H9 (cell line): ENCODE measurements at regions not wholly inside any gene's neighbourhood (a gene's known extent, or its start where the extent isn't known, plus 50 kb on each side); places are given as distances from the start of the nearest gene placed in this dataset.

Experiments used
- DNase-seq: peaks from one replicate; pipeline ENCODE4 v3.0.0-alpha.2; 2017
- H2AFZ ChIP-seq: one replicate; pipeline ENCODE4 v1.6.1; 2013; ENCODE audit warnings: mild to moderate bottlenecking, low read length, control low read depth, moderate library complexity
- H2AK5ac ChIP-seq: 2 replicates; pipeline ENCODE4 v1.6.1; 2013; ENCODE audit warnings: low read length, control low read depth, mixed read lengths; ENCODE audit not compliant: insufficient read length
- H2BK120ac ChIP-seq: one replicate; pipeline ENCODE4 v1.6.1; 2013; ENCODE audit warnings: low read depth, mild to moderate bottlenecking, low read length, control low read depth, inconsistent platforms; ENCODE audit not compliant: poor library complexity, severe bottlenecking
- H2BK12ac ChIP-seq: 2 replicates; pipeline ENCODE4 v1.6.1; 2013; ENCODE audit warnings: low read length, control low read depth, mixed read lengths, low read depth; ENCODE audit not compliant: insufficient read length
- H2BK15ac ChIP-seq: 2 replicates; pipeline ENCODE4 v1.6.1; 2013; ENCODE audit warnings: low read depth, low read length, control low read depth
- H2BK20ac ChIP-seq: one replicate; pipeline ENCODE4 v1.6.1; 2013; ENCODE audit warnings: low read depth, mild to moderate bottlenecking, low read length, control low read depth, inconsistent platforms; ENCODE audit not compliant: poor library complexity, severe bottlenecking
- H2BK5ac ChIP-seq: 2 replicates; pipeline ENCODE4 v1.6.1; 2013; ENCODE audit warnings: low read length, control low read depth, mixed read lengths; ENCODE audit not compliant: insufficient read length
- H3K14ac ChIP-seq: 2 replicates; pipeline ENCODE4 v1.6.1; 2013; ENCODE audit warnings: low read length, control low read depth; ENCODE audit not compliant: insufficient read depth
- H3K18ac ChIP-seq: 2 replicates; pipeline ENCODE4 v1.6.1; 2013; ENCODE audit warnings: low read depth, mild to moderate bottlenecking, mixed read lengths, low read length, control low read depth; ENCODE audit not compliant: insufficient read length
- H3K23ac ChIP-seq: 2 replicates; pipeline ENCODE4 v1.6.1; 2013; ENCODE audit warnings: low read length, control low read depth, mixed read lengths, low read depth; ENCODE audit not compliant: insufficient read length
- H3K23me2 ChIP-seq: 2 replicates; pipeline ENCODE4 v1.6.1; 2013; ENCODE audit warnings: low read depth, mild to moderate bottlenecking, mixed read lengths, low read length, control low read depth; ENCODE audit not compliant: insufficient read length, poor library complexity, severe bottlenecking
- H3K27ac ChIP-seq: 2 replicates; pipeline ENCODE4 v1.5.1; 2013; ENCODE audit warnings: low read length, control low read depth, mixed read lengths, low read depth; ENCODE audit not compliant: insufficient read length
- H3K27me3 ChIP-seq: 2 replicates; pipeline ENCODE4 v1.6.1; 2013; ENCODE audit warnings: low read length, control low read depth, inconsistent platforms; ENCODE audit not compliant: insufficient read depth
- H3K4ac ChIP-seq: 2 replicates; pipeline ENCODE4 v1.6.1; 2013; ENCODE audit warnings: low read depth, mild to moderate bottlenecking, control low read depth, inconsistent platforms, low read length, moderate library complexity
- H3K4me1 ChIP-seq: 2 replicates; pipeline ENCODE4 v1.6.1; 2013; ENCODE audit warnings: low read length, control low read depth, inconsistent platforms; ENCODE audit not compliant: insufficient read depth
- H3K4me2 ChIP-seq: 2 replicates; pipeline ENCODE4 v1.6.1; 2013; ENCODE audit warnings: low read length, control low read depth, mixed read lengths; ENCODE audit not compliant: insufficient read length, insufficient read depth
- H3K56ac ChIP-seq: 2 replicates; pipeline ENCODE4 v1.6.1; 2013; ENCODE audit warnings: low read depth, mild to moderate bottlenecking, mixed read lengths, low read length, control low read depth; ENCODE audit not compliant: insufficient read length
- H3K79me1 ChIP-seq: 2 replicates; pipeline ENCODE4 v1.6.1; 2013; ENCODE audit warnings: low read depth, mild to moderate bottlenecking, moderate library complexity, low read length, control low read depth, inconsistent platforms; ENCODE audit not compliant: insufficient read depth, poor library complexity, severe bottlenecking
- H3K79me2 ChIP-seq: 2 replicates; pipeline ENCODE4 v1.6.1; 2013; ENCODE audit warnings: low read length, control low read depth, inconsistent platforms; ENCODE audit not compliant: insufficient read depth
- H3K9ac ChIP-seq: 2 replicates; pipeline ENCODE4 v1.6.1; 2013; ENCODE audit warnings: low read length, control low read depth, mixed read lengths; ENCODE audit not compliant: insufficient read length; ENCODE audit errors: extremely low read depth
- H3K9me3 ChIP-seq: one replicate; pipeline ENCODE4 v1.6.1; 2013; ENCODE audit warnings: low read depth, low read length, inconsistent platforms; ENCODE audit not compliant: control insufficient read depth
- H3T11ph ChIP-seq: one replicate; pipeline ENCODE4 v1.6.1; 2013; ENCODE audit warnings: mild to moderate bottlenecking, low read length, control low read depth, inconsistent platforms
- H4K20me1 ChIP-seq: one replicate; pipeline ENCODE4 v1.6.1; 2013; ENCODE audit not compliant: control insufficient read depth, insufficient read length, insufficient read depth
- H4K5ac ChIP-seq: 2 replicates; pipeline ENCODE4 v1.6.1; 2013; ENCODE audit warnings: low read depth, mild to moderate bottlenecking, mixed read lengths, low read length, control low read depth; ENCODE audit not compliant: insufficient read length
- H4K8ac ChIP-seq: replicated peaks from 2 replicates; pipeline ENCODE4 v1.6.1; 2013; ENCODE audit warnings: low read length, control low read depth, mixed read lengths, low read depth; ENCODE audit not compliant: insufficient read length
- H4K91ac ChIP-seq: 2 replicates; pipeline ENCODE4 v1.6.1; 2013; ENCODE audit warnings: low read depth, mild to moderate bottlenecking, moderate library complexity, mixed read lengths, low read length, control low read depth; ENCODE audit not compliant: insufficient read length
- H3K27ac Mint-ChIP-seq, 3 experiments: 2 replicates in 2 of 3; 3 replicates in 1 of 3; pipeline ENCODE4 v1.8.0; 2020 to 2021; ENCODE audit warnings: mixed read lengths in 3 of 3, mild to moderate bottlenecking in 1 of 3, moderate library complexity in 1 of 3
- H3K27me3 Mint-ChIP-seq: 2 replicates; pipeline ENCODE4 v1.8.0; 2021; ENCODE audit warnings: low read depth, mild to moderate bottlenecking, moderate library complexity, mixed read lengths
- H3K36me3 Mint-ChIP-seq, 3 experiments: 2 replicates in 2 of 3; 3 replicates in 1 of 3; pipeline ENCODE4 v1.8.0; 2020 to 2021; ENCODE audit warnings: low read depth in 3 of 3, mixed read lengths in 3 of 3; ENCODE audit not compliant: insufficient read depth in 1 of 3
- H3K4me1 Mint-ChIP-seq, 2 experiments: 2 replicates each; pipeline ENCODE4 v1.8.0; 2020; ENCODE audit warnings: mixed read lengths in 2 of 2
- H3K4me3 Mint-ChIP-seq, 2 experiments: 2 replicates in 1 of 2; 3 replicates in 1 of 2; pipeline ENCODE4 v1.8.0; 2020 to 2021; ENCODE audit warnings: mild to moderate bottlenecking in 2 of 2, mixed read lengths in 2 of 2, moderate library complexity in 1 of 2
- H3K9me3 Mint-ChIP-seq, 2 experiments: 2 replicates in 1 of 2; 3 replicates in 1 of 2; pipeline ENCODE4 v1.8.0; 2020; ENCODE audit warnings: mild to moderate bottlenecking in 2 of 2, mixed read lengths in 2 of 2, moderate library complexity in 1 of 2
- WGBS: extraction: QIAGEN DNeasy Blood & Tissue Kit; methylation state at CpG from one replicate; pipeline ENCODE4 v1.1.7; 2013; ENCODE audit warnings: missing lambda C conversion rate, low lambda C conversion rate, mixed read lengths; ENCODE audit not compliant: insufficient read length; ENCODE audit errors: extremely low coverage; 5-methylcytosine and 5-hydroxymethylcytosine counted together
- TF ChIP-seq, protein P1 (sequence below): fragments of 200-600 bp; sonication (generic); conservative IDR thresholded peaks from 3 replicates; pipeline ENCODE4 v1.8.0; 2021; ENCODE audit warnings: antibody characterized with exemption, mild to moderate bottlenecking

- Histone ChIP-seq H3K9ac (no peak overlapping the region), H3K4ac (no peak overlapping the region), H3K27me3 (no peaks in the 10 kb centered on the region; the same call in 1 of the 2 replicates), H3K18ac (no peak overlapping the region), H2BK120ac (no peak overlapping the region), H4K20me1 (no peaks in the 10 kb centered on the region), H2AK5ac (no peak overlapping the region), H4K8ac (no peak overlapping the region), H3K79me2 (no peaks in the 10 kb centered on the region), H3K56ac (no peak overlapping the region), H3K23ac (no peak overlapping the region), H3K79me1 (no peaks in the 10 kb centered on the region), H3K14ac (no peak overlapping the region), H3T11ph (no peak overlapping the region), H3K23me2 (no peaks in the 10 kb centered on the region), H2BK15ac (no peak overlapping the region), H2BK12ac (no peak overlapping the region), H4K91ac (no peak overlapping the region), H3K4me2 (no peak overlapping the region), H3K4me1 (no peaks in the 10 kb centered on the region), H2BK5ac (no peak overlapping the region), H2AFZ (no peak overlapping the region), H3K27ac (no peak overlapping the region), H4K5ac (no peak overlapping the region), H2BK20ac (no peak overlapping the region), H3K9me3 (peaks cover 8% of the 10 kb centered on the region)
- Mint-ChIP-seq H3K4me3 (no peak overlapping the region), H3K4me1 (no peaks in the 10 kb centered on the region), H3K27ac (no peak overlapping the region), H3K36me3 (peaks cover 3 to 8% (median 5%) of the 10 kb centered on the region in 3 experiments; a peak in 5 of 7 replicates), H3K27me3 (peaks cover 5% of the 10 kb centered on the region), H3K9me3 (peaks cover 13% of the 10 kb centered on the region in 2 experiments)
- WGBS, result no CpG with 5 or more reads among the region's 2 CpGs
- DNase-seq, result no peak
- TF ChIP-seq, protein P1, sequence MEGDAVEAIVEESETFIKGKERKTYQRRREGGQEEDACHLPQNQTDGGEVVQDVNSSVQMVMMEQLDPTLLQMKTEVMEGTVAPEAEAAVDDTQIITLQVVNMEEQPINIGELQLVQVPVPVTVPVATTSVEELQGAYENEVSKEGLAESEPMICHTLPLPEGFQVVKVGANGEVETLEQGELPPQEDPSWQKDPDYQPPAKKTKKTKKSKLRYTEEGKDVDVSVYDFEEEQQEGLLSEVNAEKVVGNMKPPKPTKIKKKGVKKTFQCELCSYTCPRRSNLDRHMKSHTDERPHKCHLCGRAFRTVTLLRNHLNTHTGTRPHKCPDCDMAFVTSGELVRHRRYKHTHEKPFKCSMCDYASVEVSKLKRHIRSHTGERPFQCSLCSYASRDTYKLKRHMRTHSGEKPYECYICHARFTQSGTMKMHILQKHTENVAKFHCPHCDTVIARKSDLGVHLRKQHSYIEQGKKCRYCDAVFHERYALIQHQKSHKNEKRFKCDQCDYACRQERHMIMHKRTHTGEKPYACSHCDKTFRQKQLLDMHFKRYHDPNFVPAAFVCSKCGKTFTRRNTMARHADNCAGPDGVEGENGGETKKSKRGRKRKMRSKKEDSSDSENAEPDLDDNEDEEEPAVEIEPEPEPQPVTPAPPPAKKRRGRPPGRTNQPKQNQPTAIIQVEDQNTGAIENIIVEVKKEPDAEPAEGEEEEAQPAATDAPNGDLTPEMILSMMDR, result no peak
Observed at GRCh38 chr18:22685788-22686187, 247.3 kb upstream of the RBBP8 start.
